BE2C (cell line): ENCODE measurements at regions not wholly inside any gene's neighbourhood (a gene's known extent, or its start where the extent isn't known, plus 50 kb on each side); places are given as distances from the start of the nearest gene placed in this dataset.

Experiments used
- DNase-seq: peaks from one replicate; pipeline ENCODE4 v3.0.0-alpha.2; 2020
- H3K27me3 ChIP-seq: fragments of 250-450 bp; sonication (Bioruptor Pico); 2 replicates; pipeline ENCODE4 v1.5.1; 2020; ENCODE audit warnings: mild to moderate bottlenecking
- H3K36me3 ChIP-seq: fragments of 250-450 bp; sonication (Bioruptor Pico); 2 replicates; pipeline ENCODE4 v1.5.1; 2020; ENCODE audit warnings: mild to moderate bottlenecking
- H3K4me1 ChIP-seq: fragments of 250-450 bp; sonication (Bioruptor Pico); 2 replicates; pipeline ENCODE4 v1.5.1; 2020
- H3K4me3 ChIP-seq: 2 replicates; pipeline ENCODE4 v1.5.1; 2011; ENCODE audit warnings: low read depth, low read length
- H3K9me3 ChIP-seq: fragments of 250-450 bp; sonication (Bioruptor Pico); 2 replicates; pipeline ENCODE4 v1.5.1; 2020
- TF ChIP-seq, protein P1 (sequence below): IDR thresholded peaks from 2 replicates; pipeline ENCODE4 v1.5.1; 2012; ENCODE audit warnings: mild to moderate bottlenecking, low read depth, low read length

DNA sequence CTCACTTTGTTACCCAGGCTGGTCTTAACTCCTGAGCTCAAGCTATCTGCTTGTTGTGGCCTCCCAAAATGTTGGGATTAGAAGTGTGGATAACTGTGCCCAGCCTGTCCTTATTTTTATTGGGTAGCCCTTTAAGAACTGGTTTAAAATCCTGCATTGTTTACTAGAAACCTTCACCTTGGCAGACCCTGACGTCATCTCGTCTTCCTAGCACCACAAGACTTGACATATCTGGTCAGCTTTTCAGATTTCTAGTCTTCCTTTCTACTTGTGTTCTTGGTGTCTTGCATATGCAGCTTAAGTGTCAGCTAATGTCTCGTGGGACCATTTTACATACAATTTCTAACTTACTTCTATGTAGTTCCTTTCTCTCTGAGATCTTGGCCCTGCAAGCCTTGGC lies 258.9 kb downstream of the IZUMO3 start:
- DNase-seq = no peak
- TF ChIP-seq, protein P1, sequence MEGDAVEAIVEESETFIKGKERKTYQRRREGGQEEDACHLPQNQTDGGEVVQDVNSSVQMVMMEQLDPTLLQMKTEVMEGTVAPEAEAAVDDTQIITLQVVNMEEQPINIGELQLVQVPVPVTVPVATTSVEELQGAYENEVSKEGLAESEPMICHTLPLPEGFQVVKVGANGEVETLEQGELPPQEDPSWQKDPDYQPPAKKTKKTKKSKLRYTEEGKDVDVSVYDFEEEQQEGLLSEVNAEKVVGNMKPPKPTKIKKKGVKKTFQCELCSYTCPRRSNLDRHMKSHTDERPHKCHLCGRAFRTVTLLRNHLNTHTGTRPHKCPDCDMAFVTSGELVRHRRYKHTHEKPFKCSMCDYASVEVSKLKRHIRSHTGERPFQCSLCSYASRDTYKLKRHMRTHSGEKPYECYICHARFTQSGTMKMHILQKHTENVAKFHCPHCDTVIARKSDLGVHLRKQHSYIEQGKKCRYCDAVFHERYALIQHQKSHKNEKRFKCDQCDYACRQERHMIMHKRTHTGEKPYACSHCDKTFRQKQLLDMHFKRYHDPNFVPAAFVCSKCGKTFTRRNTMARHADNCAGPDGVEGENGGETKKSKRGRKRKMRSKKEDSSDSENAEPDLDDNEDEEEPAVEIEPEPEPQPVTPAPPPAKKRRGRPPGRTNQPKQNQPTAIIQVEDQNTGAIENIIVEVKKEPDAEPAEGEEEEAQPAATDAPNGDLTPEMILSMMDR = no peak
- Histone ChIP-seq H3K36me3 (no peaks in the 10 kb centered on the region), H3K27me3 (no peaks in the 10 kb centered on the region), H3K4me1 (no peaks in the 10 kb centered on the region), H3K9me3 (no peaks in the 10 kb centered on the region), H3K4me3 (no peak overlapping the region)

DNA sequence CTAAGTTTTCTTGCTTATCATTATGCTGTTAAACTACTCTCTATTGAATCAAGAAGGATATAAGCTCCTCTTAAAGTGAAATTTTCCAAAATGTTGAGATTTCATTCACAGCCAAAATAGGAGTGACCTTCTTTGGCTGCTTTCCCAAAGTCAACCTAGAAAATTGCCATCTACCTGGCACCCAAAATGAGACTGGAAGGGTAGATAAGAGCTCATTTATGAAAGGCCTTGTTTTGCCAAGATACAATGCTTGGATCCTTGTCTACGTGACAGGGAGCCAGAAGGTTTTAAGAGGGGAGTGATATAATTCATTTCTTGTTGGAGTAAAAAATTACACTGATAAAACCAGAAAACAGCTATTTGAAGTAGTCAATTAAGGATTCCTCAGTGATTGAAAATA lies 287.1 kb downstream of the IZUMO3 start:
- TF ChIP-seq, protein P1 = no peak
- Histone ChIP-seq H3K4me3 (no peak overlapping the region), H3K36me3 (no peaks in the 10 kb centered on the region), H3K9me3 (no peaks in the 10 kb centered on the region), H3K4me1 (no peaks in the 10 kb centered on the region), H3K27me3 (no peaks in the 10 kb centered on the region)
- no peak for DNase-seq

DNA sequence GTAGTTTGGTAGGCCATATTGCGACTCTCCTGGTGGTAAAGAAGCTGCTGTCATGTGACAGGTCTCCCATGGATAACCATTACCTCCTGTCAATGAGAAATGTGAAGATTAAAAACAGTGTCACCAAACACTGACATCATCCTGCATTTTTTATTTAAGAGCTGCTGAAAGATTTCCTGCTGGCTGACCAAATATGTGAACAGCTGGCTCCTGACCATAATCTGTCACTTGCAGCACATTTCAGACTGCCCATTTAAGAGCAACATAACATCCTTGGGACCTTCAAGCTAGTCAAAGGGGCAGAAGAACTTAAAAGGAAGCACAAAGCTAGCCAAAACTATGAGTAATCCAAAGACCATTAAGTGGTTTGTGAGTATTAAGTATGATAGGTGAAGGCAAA lies 288.0 kb downstream of the IZUMO3 start:
- Histone ChIP-seq H3K4me3 (no peak overlapping the region), H3K27me3 (no peaks in the 10 kb centered on the region), H3K9me3 (no peaks in the 10 kb centered on the region), H3K4me1 (no peaks in the 10 kb centered on the region), H3K36me3 (no peaks in the 10 kb centered on the region)
- TF ChIP-seq, protein P1 = no peak
- no peak for DNase-seq

GRCh38 chr9:24245988-24246387 lies 299.7 kb downstream of the IZUMO3 start:
- no peaks in the 10 kb centered on the region for H3K27me3 ChIP-seq
- no peaks in the 10 kb centered on the region for H3K36me3 ChIP-seq
- H3K4me3 ChIP-seq = no peak overlapping the region
- no peaks in the 10 kb centered on the region for H3K4me1 ChIP-seq
- no peak for DNase-seq
- H3K9me3 ChIP-seq = no peaks in the 10 kb centered on the region
- TF ChIP-seq, protein P1 = peak; percentile 47

DNA sequence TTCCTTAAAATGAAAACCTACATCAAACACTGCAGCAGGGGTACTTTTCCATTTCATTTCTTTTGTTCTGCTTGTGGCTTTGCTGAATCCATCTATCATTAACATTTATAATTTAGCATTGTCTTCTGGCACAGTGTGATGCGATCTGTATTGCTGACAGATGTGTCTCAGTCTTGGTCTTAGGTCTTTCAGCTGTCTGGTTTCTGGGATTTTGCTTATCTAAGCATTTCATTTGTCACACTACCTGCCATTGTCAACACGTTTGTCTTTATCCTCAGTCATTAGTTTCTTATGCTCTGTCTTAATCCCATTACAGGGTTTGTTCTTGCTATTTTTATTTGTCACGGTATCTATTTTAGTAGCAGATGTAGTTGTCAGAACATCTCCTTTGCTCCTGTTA lies 303.1 kb downstream of the IZUMO3 start:
- Histone ChIP-seq H3K36me3 (no peaks in the 10 kb centered on the region), H3K4me3 (no peak overlapping the region), H3K9me3 (no peaks in the 10 kb centered on the region), H3K4me1 (no peaks in the 10 kb centered on the region), H3K27me3 (no peaks in the 10 kb centered on the region)
- DNase-seq = no peak
- TF ChIP-seq, protein P1 = no peak

GRCh38 chr9:24218656-24219055 lies 327.0 kb downstream of the IZUMO3 start:
- no peaks in the 10 kb centered on the region for H3K36me3 ChIP-seq
- TF ChIP-seq, protein P1 = no peak
- no peak for DNase-seq
- no peaks in the 10 kb centered on the region for H3K27me3 ChIP-seq
- H3K9me3 ChIP-seq = no peaks in the 10 kb centered on the region
- H3K4me1 ChIP-seq = no peaks in the 10 kb centered on the region
- H3K4me3 ChIP-seq = no peak overlapping the region
